WTC11 (cell line): ENCODE measurements at regions not wholly inside any gene's neighbourhood (a gene's known extent, or its start where the extent isn't known, plus 50 kb on each side); places are given as distances from the start of the nearest gene placed in this dataset.

Source experiments
- ATAC-seq: fragments of 200-7000 bp; cut with Tn5 transposase; 2 replicates; pipeline ENCODE4 v1.10.0; 2021; ENCODE audit warnings: mild to moderate bottlenecking, moderate library complexity
- CTCF ChIA-PET: fragments of 300-600 bp; sonication (Branson Sonifier 250); formaldehyde crosslinking; loops from one replicate; lab custom pipeline; 2021; ENCODE audit warnings: antibody characterized with exemption; lab: Charles Lee
- POLR2A ChIA-PET: fragments of 350-600 bp; sonication (Branson Sonifier 250); formaldehyde crosslinking; loops from one replicate; lab custom pipeline; 2021; ENCODE audit warnings: antibody characterized with exemption; lab: Charles Lee
- DNase-seq: peaks from one replicate; pipeline ENCODE4 v3.0.0; 2021; ENCODE audit warnings: low spot score
- H3K27ac Mint-ChIP-seq: 2 replicates; pipeline ENCODE4 v1.8.0; 2021; ENCODE audit warnings: mixed read lengths
- H3K27me3 Mint-ChIP-seq: 2 replicates; pipeline ENCODE4 v1.8.0; 2021; ENCODE audit warnings: low read depth, mild to moderate bottlenecking, moderate library complexity, mixed read lengths
- H3K36me3 Mint-ChIP-seq: 2 replicates; pipeline ENCODE4 v1.8.0; 2021; ENCODE audit warnings: mixed read lengths
- H3K4me1 Mint-ChIP-seq: 2 replicates; pipeline ENCODE4 v1.8.0; 2022; ENCODE audit warnings: mixed read lengths
- H3K4me3 Mint-ChIP-seq: 2 replicates; pipeline ENCODE4 v1.8.0; 2021; ENCODE audit warnings: mild to moderate bottlenecking, moderate library complexity, mixed read lengths
- H3K9me3 Mint-ChIP-seq: 2 replicates; pipeline ENCODE4 v1.8.0; 2021; ENCODE audit warnings: mixed read lengths
- E2F5 ChIP-seq: sonication (generic); formaldehyde crosslinking; IDR thresholded peaks from 2 replicates; pipeline ENCODE4 v1.8.1; 2022; ENCODE audit warnings: mild to moderate bottlenecking, moderate library complexity, missing genetic modification reagents
- ELF4 ChIP-seq: sonication (generic); formaldehyde crosslinking; IDR thresholded peaks from 2 replicates; pipeline ENCODE4 v1.8.1; 2022; ENCODE audit warnings: low read depth, mild to moderate bottlenecking, moderate library complexity, missing genetic modification reagents
- ESRRA ChIP-seq: sonication (generic); formaldehyde crosslinking; IDR thresholded peaks from 2 replicates; pipeline ENCODE4 v1.8.1; 2022; ENCODE audit warnings: mild to moderate bottlenecking, missing genetic modification reagents, borderline replicate concordance
- KAT7 ChIP-seq: sonication (generic); formaldehyde crosslinking; IDR thresholded peaks from 2 replicates; pipeline ENCODE4 v1.8.1; 2023; ENCODE audit warnings: missing genetic modification reagents, mild to moderate bottlenecking, borderline replicate concordance
- NFE2L1 ChIP-seq: sonication (generic); formaldehyde crosslinking; IDR thresholded peaks from 2 replicates; pipeline ENCODE4 v1.8.1; 2023; ENCODE audit warnings: missing genetic modification reagents
- PRDM15 ChIP-seq: sonication (generic); formaldehyde crosslinking; IDR thresholded peaks from 2 replicates; pipeline ENCODE4 v1.8.0; 2022; ENCODE audit warnings: missing genetic modification reagents
- PREB ChIP-seq: sonication (generic); formaldehyde crosslinking; IDR thresholded peaks from 2 replicates; pipeline ENCODE4 v1.8.1; 2022; ENCODE audit warnings: mild to moderate bottlenecking, missing genetic modification reagents, moderate library complexity, borderline replicate concordance
- SOX15 ChIP-seq: fragments of 250-450 bp; sonication (Bioruptor Pico); IDR thresholded peaks from 2 replicates; pipeline ENCODE4 v1.9.0; 2021; ENCODE audit warnings: mild to moderate bottlenecking
- TEAD1 ChIP-seq: sonication (generic); formaldehyde crosslinking; IDR thresholded peaks from 2 replicates; pipeline ENCODE4 v1.8.0; 2022; ENCODE audit warnings: mild to moderate bottlenecking, missing genetic modification reagents
- ZNF281 ChIP-seq: sonication (generic); formaldehyde crosslinking; IDR thresholded peaks from 2 replicates; pipeline ENCODE4 v1.8.0; 2023; ENCODE audit warnings: mild to moderate bottlenecking, missing genetic modification reagents
- ZNF317 ChIP-seq: sonication (generic); formaldehyde crosslinking; IDR thresholded peaks from 2 replicates; pipeline ENCODE4 v1.8.1; 2023; ENCODE audit warnings: low read depth, mild to moderate bottlenecking, moderate library complexity, missing genetic modification reagents, borderline replicate concordance
- ZNF396 ChIP-seq: fragments of 250-450 bp; sonication (Bioruptor Pico); IDR thresholded peaks from 2 replicates; pipeline ENCODE4 v1.8.0; 2021; ENCODE audit warnings: mild to moderate bottlenecking, moderate library complexity, borderline replicate concordance
- ZNF416 ChIP-seq: fragments of 250-450 bp; sonication (Bioruptor Pico); IDR thresholded peaks from 2 replicates; pipeline ENCODE4 v1.9.0; 2021; ENCODE audit warnings: mild to moderate bottlenecking, inconsistent platforms
- ZNF423 ChIP-seq: fragments of 250-450 bp; sonication (Bioruptor Pico); IDR thresholded peaks from 2 replicates; pipeline ENCODE4 v2.1.2; 2022; ENCODE audit warnings: mild to moderate bottlenecking, moderate library complexity
- ZSCAN18 ChIP-seq: fragments of 250-450 bp; sonication (Bioruptor Pico); IDR thresholded peaks from 2 replicates; pipeline ENCODE4 v2.1.2; 2022; ENCODE audit warnings: mild to moderate bottlenecking, moderate library complexity
- TF ChIP-seq, protein P1 (sequence below): fragments of 250-450 bp; sonication (Bioruptor Pico); IDR thresholded peaks from 2 replicates; pipeline ENCODE4 v1.9.0; 2021; ENCODE audit warnings: mild to moderate bottlenecking, borderline replicate concordance
- TF ChIP-seq, protein P2 (sequence below): fragments of 250-450 bp; sonication (Bioruptor Pico); IDR thresholded peaks from 2 replicates; pipeline ENCODE4 v1.9.0; 2021; ENCODE audit warnings: mild to moderate bottlenecking
- TF ChIP-seq, protein P3 (sequence below): sonication (generic); formaldehyde crosslinking; IDR thresholded peaks from 2 replicates; pipeline ENCODE4 v1.8.0; 2023; ENCODE audit warnings: missing genetic modification reagents

DNA sequence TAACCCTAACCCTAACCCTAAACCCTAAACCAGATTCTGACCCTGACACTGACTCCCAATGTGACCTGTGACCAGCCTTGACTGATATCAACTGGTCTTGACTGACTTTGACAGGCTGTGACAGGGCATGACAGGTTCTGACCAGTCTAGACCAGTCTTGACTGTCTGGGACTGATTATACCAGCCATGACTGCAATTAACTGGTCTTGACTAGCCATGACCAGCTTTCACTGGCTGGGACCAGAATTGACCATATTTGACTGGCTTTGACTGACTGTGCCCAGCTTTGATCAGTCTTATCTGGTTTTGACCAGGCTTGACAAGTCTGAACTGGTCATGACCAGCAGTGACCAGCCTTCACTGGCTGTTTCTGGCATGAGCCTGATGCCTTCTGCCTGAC, 95.5 kb downstream of the BMP15 start (continued):
- no peak for TF ChIP-seq PREB (CRISPR knock-in tag)
- TF ChIP-seq ESRRA: no peak
- TF ChIP-seq KAT7 (CRISPR knock-in tag): no peak

- TF ChIP-seq, protein P1, sequence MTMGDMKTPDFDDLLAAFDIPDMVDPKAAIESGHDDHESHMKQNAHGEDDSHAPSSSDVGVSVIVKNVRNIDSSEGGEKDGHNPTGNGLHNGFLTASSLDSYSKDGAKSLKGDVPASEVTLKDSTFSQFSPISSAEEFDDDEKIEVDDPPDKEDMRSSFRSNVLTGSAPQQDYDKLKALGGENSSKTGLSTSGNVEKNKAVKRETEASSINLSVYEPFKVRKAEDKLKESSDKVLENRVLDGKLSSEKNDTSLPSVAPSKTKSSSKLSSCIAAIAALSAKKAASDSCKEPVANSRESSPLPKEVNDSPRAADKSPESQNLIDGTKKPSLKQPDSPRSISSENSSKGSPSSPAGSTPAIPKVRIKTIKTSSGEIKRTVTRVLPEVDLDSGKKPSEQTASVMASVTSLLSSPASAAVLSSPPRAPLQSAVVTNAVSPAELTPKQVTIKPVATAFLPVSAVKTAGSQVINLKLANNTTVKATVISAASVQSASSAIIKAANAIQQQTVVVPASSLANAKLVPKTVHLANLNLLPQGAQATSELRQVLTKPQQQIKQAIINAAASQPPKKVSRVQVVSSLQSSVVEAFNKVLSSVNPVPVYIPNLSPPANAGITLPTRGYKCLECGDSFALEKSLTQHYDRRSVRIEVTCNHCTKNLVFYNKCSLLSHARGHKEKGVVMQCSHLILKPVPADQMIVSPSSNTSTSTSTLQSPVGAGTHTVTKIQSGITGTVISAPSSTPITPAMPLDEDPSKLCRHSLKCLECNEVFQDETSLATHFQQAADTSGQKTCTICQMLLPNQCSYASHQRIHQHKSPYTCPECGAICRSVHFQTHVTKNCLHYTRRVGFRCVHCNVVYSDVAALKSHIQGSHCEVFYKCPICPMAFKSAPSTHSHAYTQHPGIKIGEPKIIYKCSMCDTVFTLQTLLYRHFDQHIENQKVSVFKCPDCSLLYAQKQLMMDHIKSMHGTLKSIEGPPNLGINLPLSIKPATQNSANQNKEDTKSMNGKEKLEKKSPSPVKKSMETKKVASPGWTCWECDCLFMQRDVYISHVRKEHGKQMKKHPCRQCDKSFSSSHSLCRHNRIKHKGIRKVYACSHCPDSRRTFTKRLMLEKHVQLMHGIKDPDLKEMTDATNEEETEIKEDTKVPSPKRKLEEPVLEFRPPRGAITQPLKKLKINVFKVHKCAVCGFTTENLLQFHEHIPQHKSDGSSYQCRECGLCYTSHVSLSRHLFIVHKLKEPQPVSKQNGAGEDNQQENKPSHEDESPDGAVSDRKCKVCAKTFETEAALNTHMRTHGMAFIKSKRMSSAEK: no peak
- TF ChIP-seq ZSCAN18 (CRISPR knock-in tag) (no peak), PRDM15 (peak; percentile 69), ZNF281 (CRISPR knock-in tag) (no peak), ZNF423 (CRISPR knock-in tag) (no peak)
- TF ChIP-seq, all 79 proteins: peak for 1
- CTCF ChIA-PET: no interaction called here
- Mint-ChIP-seq H3K27me3 (peaks cover 4% of the 10 kb centered on the region; the same call in 1 of the 2 replicates), H3K9me3 (peaks cover 11% of the 10 kb centered on the region), H3K4me1 (peaks cover 16% of the 10 kb centered on the region), H3K36me3 (peaks cover 6% of the 10 kb centered on the region), H3K4me3 (no peak overlapping the region; the same call in 1 of the 2 replicates), H3K27ac (no peak overlapping the region)
- DNase-seq (no peak), ATAC-seq (no peak; the same call in 1 of the 2 replicates)
- POLR2A ChIA-PET: no interaction called here
Measured at GRCh38 chrX:51024106-51024696, 113.7 kb downstream of the BMP15 start.

DNA sequence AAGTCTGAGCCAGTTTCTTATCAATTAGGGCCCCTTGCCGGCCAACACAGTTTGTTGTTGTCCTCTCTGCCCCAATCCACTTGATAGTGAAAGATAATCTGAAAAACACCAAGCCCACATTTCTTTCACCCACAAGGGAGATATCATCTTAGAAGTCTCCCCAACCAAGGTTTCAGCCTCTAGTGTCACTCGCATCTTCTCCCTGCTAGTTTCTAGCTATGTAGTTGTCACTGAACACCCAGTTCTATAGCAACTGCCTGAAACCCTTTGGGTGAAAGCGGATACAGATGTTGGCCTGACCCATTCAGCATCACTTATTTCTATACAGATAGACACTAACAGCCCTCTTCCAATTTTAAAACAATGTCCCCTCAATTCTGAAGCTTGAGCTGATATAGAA, 116.3 kb downstream of the BMP15 start:
- POLR2A ChIA-PET: no interaction called here
- no peak for DNase-seq

More for the DNA sequence above, 116.3 kb downstream of the BMP15 start:
- ATAC-seq: no peak
- TF ChIP-seq E2F5 (no peak), ZNF396 (CRISPR knock-in tag) (no peak), ELF4 (CRISPR knock-in tag) (no peak), NFE2L1 (CRISPR knock-in tag) (no peak), TEAD1 (CRISPR knock-in tag) (no peak), SOX15 (CRISPR knock-in tag) (no peak), ZNF416 (CRISPR knock-in tag) (no peak), ZNF317 (CRISPR knock-in tag) (no peak)
- TF ChIP-seq, protein P2, sequence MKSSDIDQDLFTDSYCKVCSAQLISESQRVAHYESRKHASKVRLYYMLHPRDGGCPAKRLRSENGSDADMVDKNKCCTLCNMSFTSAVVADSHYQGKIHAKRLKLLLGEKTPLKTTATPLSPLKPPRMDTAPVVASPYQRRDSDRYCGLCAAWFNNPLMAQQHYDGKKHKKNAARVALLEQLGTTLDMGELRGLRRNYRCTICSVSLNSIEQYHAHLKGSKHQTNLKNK (CRISPR knock-in tag): no peak
- TF ChIP-seq, protein P3, sequence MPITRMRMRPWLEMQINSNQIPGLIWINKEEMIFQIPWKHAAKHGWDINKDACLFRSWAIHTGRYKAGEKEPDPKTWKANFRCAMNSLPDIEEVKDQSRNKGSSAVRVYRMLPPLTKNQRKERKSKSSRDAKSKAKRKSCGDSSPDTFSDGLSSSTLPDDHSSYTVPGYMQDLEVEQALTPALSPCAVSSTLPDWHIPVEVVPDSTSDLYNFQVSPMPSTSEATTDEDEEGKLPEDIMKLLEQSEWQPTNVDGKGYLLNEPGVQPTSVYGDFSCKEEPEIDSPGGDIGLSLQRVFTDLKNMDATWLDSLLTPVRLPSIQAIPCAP (CRISPR knock-in tag): no peak
- no peak overlapping the region for H3K4me3 Mint-ChIP-seq
- no peaks in the 10 kb centered on the region; the same call in 1 of the 2 replicates for H3K27me3 Mint-ChIP-seq
- H3K4me1 Mint-ChIP-seq: peaks cover 16% of the 10 kb centered on the region
- H3K9me3 Mint-ChIP-seq: no peaks in the 10 kb centered on the region
- H3K36me3 Mint-ChIP-seq: no peaks in the 10 kb centered on the region
- CTCF ChIA-PET: no interaction called here
- no peak overlapping the region for H3K27ac Mint-ChIP-seq
